Esophagus squamous epithelium (tissue), 4 donors: ENCODE measurements at regions not wholly inside any gene's neighbourhood (a gene's known extent, or its start where the extent isn't known, plus 50 kb on each side); places are given as distances from the start of the nearest gene placed in this dataset.

Source experiments
- POLR2A ChIP-seq, 4 donors: fragments of 450-650 bp; IDR thresholded peaks; one replicate each; pipeline ENCODE4 v1.6.1; 2017; ENCODE audit warnings: antibody characterized with exemption in 4 of 4, mild to moderate bottlenecking in 4 of 4, moderate library complexity in 3 of 4
- TF ChIP-seq, protein P1 (sequence below), 6 experiments: fragments of 450-650 bp in 4 of 6; fragments of 200-600 bp in 2 of 6; sonication (generic) in 2 of 6; IDR thresholded peaks; one replicate each; pipeline ENCODE4 v1.5.1; 2016 to 2019; ENCODE audit warnings: antibody characterized with exemption in 6 of 6, mild to moderate bottlenecking in 4 of 6, moderate library complexity in 4 of 6

DNA sequence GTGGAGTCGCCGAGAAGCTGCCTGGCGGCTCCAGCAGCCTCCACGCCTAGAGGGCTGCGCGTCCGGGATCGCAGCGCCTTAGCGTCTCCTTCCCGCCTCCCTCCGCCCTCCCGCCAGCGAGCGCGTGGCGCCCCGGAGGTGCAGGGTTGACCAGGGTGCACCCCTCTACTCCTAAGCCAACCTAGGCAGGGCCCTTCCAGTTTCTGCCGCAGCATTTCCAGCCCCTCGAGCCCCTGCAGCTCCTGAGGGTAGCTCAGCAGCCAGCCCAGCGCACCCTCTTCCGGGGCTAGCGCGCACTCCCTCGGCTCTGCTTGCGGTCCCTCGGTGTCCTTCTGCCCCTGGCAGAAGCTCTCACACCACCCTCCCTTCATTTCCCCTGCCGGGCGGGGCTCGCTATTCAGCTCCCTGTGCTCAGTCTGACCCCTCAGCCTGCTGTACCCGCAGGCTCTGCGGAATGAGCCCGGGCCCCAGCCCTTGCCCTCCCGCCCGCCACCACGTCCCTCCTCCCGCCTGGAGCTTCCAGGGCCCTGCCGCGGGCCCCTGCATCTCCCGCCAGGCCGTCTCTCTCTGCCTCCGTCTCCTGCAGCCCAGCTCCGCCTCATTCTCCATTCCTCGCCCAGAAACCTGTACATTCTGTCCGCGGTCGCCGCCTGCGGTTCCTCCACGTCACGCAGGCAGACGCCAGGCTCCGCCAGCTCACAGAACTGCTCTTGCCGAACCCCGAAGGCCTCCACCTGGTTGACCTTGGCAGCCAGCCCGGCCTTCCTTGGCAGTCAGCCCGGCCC lies 61.8 kb downstream of the SPATA31C2 start:
- TF ChIP-seq POLR2A (IDR thresholded peaks at IDR 0.05) = no peak
- TF ChIP-seq, protein P1, sequence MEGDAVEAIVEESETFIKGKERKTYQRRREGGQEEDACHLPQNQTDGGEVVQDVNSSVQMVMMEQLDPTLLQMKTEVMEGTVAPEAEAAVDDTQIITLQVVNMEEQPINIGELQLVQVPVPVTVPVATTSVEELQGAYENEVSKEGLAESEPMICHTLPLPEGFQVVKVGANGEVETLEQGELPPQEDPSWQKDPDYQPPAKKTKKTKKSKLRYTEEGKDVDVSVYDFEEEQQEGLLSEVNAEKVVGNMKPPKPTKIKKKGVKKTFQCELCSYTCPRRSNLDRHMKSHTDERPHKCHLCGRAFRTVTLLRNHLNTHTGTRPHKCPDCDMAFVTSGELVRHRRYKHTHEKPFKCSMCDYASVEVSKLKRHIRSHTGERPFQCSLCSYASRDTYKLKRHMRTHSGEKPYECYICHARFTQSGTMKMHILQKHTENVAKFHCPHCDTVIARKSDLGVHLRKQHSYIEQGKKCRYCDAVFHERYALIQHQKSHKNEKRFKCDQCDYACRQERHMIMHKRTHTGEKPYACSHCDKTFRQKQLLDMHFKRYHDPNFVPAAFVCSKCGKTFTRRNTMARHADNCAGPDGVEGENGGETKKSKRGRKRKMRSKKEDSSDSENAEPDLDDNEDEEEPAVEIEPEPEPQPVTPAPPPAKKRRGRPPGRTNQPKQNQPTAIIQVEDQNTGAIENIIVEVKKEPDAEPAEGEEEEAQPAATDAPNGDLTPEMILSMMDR (IDR thresholded peaks at IDR 0.05) = peak in 2 of 6 experiments; percentile 6 to 28
